Testis (tissue), 2 donors: ENCODE measurements at regions not wholly inside any gene's neighbourhood (a gene's known extent, or its start where the extent isn't known, plus 50 kb on each side); places are given as distances from the start of the nearest gene placed in this dataset.

Experiments used
- POLR2A ChIP-seq: fragments of 450-650 bp; IDR thresholded peaks from one replicate; pipeline ENCODE4 v1.6.1; 2017; ENCODE audit warnings: antibody characterized with exemption, mild to moderate bottlenecking, moderate library complexity
- TF ChIP-seq, protein P1 (sequence below), 3 experiments: fragments of 450-650 bp in 2 of 3; fragments of 200-600 bp in 1 of 3; sonication (generic) in 1 of 3; IDR thresholded peaks; one replicate each; pipeline ENCODE4 v1.5.1; 2016 to 2019; ENCODE audit warnings: antibody characterized with exemption in 3 of 3, mild to moderate bottlenecking in 2 of 3, moderate library complexity in 1 of 3

- TF ChIP-seq, protein P1, sequence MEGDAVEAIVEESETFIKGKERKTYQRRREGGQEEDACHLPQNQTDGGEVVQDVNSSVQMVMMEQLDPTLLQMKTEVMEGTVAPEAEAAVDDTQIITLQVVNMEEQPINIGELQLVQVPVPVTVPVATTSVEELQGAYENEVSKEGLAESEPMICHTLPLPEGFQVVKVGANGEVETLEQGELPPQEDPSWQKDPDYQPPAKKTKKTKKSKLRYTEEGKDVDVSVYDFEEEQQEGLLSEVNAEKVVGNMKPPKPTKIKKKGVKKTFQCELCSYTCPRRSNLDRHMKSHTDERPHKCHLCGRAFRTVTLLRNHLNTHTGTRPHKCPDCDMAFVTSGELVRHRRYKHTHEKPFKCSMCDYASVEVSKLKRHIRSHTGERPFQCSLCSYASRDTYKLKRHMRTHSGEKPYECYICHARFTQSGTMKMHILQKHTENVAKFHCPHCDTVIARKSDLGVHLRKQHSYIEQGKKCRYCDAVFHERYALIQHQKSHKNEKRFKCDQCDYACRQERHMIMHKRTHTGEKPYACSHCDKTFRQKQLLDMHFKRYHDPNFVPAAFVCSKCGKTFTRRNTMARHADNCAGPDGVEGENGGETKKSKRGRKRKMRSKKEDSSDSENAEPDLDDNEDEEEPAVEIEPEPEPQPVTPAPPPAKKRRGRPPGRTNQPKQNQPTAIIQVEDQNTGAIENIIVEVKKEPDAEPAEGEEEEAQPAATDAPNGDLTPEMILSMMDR (IDR thresholded peaks at IDR 0.05): no peak
- no peak for TF ChIP-seq POLR2A
Observed at GRCh38 chr13:80605011-80605410, 264.1 kb upstream of the SPRY2 start.
